GM18520 (cell line): ENCODE measurements at regions not wholly inside any gene's neighbourhood (a gene's known extent, or its start where the extent isn't known, plus 50 kb on each side); places are given as distances from the start of the nearest gene placed in this dataset.

ENCODE experiments used
- ATAC-seq: cut with Tn5 transposase; IDR thresholded peaks from one replicate; pipeline ENCODE4 v1.9.1; 2021; ENCODE audit not compliant: unreplicated experiment

DNA sequence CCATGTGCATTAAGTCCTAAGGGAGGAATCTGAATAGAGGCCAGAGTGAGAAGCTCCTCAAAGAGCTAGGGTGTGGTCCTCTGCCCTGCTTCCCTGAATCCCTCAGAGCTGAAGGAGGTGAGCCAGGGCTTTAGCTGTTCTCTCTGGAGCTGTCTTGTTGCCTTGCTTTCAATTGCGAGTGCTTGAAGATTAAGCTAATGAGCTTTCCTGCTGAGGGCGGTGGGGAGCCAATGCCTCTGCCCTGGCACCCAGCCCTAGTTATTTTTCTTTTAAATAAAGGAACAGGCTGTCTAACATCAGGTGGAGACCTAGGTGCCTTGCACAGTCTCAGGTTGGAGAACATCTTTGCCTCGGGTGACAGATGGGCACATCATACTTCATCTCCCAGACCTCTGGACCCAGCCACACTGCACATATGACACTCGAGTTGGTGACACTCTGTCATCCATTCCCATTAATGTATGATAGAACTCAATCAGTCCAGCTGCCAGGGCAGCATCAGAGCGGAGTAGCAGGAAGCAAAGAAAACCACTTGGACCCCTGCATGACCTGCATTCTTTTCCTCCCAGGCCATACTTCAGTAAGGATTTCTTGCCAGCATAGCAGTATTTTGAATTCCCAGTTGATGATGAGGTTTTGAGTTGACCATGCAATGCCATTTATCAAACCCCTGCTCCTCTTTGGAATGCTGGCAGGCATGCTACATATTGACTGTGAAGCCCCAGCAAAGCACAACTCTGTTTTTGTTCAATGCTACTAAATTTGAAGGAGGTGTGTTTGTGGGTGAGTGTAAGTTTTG is 292.7 kb downstream of the RNF144A start:
- ATAC-seq, result no peak

DNA sequence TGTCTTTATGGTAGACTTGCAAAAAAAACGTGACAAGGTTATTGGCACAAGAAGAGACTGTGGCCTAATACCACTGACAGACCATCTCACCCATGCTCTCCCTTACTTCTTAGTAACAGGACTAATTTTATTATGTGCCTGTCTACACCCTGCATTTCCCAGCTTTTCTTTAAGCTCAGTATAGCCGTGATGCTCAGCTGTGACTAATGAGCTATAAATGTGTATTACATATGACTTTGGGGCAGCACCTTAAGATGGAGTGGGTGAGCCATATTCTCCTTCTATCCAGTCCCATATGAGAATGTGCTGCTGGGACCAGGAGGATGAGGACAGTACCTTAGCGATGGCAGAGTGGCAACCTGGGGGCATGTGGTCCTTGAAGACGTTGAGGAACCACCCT is 293.5 kb downstream of the RNF144A start:
- ATAC-seq, result no peak

DNA sequence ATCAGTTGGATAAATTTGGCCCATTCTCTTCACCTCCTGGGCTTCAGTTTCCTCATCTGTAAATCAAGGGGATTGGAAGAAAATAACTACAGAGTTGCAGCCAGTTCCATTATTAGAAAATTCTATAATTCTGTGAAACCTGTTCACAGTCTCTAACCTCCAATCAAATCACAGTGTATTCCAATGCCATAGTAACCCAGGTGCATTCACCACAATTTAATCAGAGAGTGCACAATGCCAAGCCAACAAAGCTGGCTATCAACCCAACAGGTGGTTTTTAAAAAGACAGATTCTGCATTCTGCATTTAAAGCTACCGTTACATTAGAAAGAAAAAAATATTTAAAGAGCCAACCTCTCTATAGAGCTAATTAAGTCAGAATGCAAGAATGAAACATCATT is 308.6 kb downstream of the RNF144A start:
- ATAC-seq, result no peak

DNA sequence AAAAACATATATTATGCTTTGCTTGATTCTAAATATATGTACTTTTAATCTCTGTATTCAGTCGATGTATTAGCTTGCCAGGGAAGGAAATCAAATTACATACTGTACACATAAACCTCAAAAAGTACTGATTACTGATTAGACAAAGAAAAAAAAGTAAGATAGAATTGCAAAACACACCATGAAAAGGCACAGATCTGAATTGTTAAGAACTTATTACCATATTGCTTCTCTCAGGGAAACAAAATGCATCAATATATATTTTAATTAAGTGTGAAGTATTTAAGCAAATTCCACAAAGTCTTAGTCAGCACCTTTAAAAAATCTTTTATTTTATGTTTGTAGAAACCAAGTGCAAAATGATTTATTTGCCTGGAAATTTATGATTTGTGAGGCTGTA is 309.3 kb downstream of the RNF144A start:
- no peak for ATAC-seq

DNA sequence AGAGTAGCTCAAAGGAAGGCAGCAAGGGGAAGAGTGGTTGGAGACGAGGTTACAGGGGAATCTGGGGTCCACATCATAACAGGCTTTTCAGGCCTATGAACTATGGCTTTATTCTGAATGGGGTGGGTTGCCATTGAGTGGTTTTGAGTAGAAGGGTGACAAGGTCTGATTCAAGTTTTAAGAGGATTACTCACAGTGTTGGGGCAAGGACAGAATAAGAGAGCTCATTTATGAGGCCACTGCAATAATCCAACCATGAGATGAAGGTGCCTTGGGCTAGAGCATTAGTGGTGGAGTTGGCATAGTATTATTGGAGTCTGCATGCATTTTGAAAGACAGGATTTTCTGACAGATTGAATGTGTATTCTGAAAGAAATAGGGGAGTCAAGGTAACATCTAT is 315.9 kb downstream of the RNF144A start:
- no peak for ATAC-seq

DNA sequence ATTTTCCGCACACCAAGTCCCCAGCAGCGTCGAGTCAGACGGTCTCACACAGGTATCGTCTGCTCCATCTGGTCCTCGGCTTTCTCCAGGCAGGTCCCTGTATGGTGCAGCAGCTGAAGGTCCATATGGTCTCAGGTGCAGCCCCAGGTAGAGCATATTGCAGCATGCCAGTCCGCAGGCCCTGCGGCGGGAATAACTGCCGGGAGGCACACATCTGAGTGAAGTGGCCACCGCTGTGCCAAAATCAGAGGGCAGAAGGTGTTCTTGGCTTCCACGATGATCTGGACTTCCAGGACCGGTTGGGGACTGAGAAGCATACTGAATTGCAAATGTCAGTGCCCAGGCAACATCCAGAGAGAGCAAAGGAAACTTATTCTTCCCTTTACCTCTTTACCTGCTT is 320.3 kb downstream of the RNF144A start:
- ATAC-seq, result no peak

DNA sequence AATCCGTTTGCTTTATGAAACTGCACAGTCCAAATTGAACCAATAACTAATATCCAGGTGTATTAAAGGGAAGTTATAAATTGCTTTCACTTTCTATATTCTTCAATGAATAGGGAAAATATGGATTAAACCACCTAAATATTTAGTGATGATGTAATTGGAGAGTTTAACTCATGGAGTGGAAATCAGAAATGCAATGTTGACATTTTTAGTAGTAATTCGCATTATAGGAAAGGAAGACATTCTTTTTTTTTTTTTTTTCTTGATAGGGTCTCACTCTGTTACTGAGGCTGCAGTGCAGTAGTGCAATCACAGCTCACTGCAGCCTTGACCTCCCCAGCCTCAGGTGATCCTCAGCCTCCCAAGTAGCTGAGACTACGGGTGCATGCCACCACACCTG is 321.9 kb downstream of the RNF144A start:
- no peak for ATAC-seq

DNA sequence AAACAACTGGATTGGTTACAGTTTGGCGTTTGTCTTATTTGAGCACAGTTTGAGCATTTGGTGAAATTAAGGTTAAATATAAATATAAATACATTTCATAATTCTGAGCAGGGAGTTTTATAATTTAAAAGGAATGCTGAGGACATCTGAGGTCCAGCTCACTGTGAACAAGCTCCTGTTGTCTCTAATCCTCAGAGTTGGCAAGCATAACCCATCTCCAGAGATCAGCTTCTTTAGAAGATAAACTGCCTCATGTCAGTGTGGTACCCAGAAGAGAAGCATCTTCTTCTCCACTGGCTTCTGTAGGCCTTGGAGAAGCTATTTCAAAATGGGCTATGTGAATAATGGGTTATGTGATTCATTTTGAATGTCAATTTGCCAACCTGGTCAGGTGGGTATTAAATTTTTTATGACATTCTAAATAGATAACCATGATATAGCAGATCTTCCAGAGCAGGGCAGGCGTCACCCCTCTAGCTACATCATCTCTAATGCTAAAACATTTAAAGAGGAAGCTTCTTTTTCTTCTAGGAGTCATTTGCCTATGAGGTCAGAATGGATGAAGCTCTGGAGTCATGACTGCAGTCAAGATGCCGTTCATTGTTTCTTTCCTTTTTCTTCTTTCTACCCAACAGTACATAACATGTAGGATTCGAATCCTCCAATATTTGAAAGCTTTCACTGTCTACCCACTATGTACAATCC is 324.0 kb downstream of the RNF144A start:
- ATAC-seq, result no peak

DNA sequence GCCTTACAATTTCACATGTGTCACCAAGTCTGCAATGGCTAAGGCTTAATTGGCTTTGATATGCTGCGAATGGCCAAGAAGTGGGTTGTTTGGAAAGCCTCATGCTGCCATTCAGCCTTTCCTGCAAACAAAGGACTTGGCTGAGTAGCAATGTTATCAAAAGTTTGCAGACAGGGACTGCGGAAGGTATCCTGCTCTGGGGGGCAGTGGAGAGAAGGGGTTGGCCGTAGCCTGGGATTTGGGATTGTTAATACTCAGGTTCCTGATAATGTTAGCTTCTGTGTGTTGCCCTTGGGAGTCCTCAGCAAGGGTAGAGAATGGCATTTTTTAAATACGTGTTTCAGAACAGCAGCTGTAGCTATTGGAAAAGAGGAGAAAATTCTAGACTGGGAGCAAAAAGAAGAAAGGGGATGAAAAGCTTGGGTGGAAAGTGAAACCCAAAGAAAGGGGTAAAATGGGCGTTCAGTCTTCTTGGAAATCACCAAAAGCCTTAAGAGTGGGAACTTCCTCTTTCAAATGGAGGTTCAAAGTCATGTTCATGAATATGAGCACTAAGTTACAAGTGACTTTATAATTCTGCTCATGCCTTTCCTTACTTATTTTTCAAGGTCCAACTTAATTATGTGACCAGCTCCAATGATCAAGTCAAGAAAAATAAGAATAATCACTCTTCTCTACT is 325.1 kb downstream of the RNF144A start:
- no peak for ATAC-seq

DNA sequence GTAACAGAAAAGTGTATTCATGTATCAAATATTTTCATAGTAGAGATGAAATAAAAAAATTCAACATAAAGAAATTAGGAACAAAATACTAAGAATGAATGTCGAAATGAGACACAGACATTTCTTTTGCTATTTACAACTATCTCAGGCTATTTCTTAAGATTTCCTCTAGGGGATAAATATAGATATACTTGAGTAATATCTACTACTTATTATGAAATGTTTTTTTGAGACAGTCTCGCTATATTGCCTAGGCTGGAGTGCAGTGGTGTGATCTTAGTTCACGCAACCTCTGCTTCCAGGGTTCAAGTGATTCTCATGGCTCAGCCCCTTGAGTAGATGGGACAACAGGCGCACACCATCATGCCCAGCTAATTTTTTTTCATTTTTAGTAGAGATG is 326.1 kb downstream of the RNF144A start:
- ATAC-seq, result no peak

DNA sequence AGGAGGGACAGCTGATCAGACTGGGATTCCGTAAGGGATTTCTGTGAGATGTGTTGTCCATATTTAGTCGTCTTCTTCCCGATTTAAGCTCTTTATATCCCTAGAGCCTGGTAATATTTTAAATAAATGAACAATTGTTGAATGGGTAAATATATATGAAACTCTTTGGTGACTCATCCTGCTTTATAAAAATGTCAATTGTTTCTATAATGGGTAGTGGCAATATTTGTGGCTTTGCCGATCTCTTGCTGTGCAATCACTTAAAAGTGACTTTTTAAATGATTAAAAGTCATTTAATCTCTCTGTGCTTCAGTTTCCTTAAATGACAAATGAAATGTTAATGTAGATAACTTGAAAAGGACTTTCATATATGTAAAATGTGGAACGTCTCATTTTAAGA is 339.2 kb downstream of the RNF144A start:
- no peak for ATAC-seq

DNA sequence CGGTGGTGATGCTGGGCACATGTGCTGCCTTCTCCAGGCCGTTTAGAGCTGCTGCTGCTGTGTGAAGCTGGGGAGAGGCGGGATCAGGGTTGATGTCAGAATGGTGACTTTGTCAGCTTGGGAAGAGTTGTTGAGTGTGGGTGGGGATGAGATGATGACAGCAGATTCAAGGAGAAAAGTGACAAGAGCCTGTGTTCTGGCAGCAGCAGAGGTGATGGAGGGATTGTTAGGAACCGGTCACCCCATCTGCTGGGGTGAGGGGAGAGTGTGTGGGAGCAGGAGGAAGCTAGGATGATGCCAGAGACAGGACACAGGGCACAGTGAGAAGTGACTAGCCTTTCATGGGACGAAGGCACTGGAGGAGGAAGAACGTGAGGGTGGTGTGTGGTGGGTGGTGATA is 345.5 kb downstream of the RNF144A start:
- ATAC-seq, result no peak

DNA sequence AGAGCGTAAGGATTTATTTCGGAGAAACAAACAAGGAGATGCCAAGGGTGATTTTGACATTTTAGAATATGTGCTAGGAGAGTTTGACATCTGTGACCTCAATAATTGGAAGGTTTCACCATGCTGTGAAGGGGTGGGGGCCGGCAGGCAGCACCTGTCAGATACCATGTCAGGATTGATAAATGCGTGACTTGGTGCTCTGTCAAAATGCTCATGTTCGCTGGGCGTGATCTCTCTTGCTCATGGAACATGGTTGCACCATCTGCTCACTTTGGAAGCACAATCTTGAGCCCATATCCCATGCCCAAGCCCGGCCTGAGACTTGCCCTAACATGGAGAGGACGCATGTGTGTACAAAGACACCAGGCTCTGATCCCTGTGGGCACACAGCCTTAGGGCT is 347.6 kb downstream of the RNF144A start:
- ATAC-seq, result no peak

DNA sequence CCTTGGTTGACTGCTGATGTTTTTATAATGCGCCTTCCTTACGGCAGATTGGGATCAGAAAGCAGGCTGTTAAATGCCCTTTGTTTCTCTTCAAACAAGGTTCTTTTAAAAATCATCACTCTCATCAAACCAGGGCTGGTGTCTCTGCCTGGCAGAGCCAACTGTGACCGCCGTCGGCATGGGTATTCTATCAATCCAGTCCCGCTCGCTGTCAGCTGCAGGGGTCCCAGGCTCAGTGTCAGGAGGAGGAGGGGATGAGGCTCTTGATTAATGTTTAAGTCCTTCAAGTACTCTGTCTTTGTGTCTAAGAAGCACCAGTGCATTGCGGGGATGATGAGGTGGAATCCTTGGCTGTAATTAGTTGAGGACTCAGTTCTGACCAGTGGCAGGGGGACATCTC is 348.1 kb downstream of the RNF144A start:
- ATAC-seq, result no peak

DNA sequence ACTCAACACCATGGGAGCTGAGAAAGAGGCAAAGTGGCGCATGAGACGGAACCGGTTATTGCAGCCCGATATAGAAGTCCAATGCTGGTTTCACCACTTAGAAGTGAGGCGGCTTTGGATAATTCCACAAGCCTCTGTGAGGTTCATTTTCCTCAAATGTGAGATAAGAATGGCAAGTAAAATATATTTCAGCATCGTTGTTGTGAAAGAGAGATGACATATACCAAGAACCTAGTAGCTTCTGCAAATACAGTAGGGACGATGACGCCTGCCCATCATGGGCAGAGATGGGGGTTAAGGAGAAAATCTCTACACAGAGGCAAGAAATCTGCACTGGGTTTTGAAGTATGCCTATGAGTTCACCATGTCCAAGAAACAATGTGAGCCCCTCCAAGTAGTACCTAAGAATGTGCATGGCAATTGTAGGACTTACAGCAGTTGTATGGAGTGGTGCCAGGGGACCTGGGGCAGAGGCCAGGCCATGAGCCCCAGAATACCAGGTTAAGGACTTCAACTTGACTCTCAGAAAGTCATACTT is 352.0 kb downstream of the RNF144A start:
- no peak for ATAC-seq

DNA sequence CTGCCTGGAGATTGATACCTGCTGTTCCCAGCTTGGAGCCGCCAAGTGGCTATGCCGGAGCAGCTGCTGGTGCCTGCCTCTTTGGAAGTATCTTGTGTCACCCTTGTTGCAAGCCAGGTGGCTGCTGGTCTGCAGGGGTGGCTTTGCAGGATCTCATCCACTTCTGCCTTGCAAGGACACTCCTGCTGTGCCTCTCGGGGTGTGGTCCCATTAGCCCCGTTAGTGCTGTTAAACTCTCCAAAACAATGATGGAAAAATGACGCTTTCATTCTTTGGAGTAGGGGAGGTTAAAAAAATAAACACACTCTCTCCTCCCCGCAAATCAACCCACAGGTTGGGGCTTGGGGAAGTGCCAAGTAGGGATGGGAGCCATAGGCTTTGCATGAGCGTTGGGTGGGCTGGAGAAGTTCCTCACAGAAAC is 352.8 kb downstream of the RNF144A start:
- no peak for ATAC-seq

DNA sequence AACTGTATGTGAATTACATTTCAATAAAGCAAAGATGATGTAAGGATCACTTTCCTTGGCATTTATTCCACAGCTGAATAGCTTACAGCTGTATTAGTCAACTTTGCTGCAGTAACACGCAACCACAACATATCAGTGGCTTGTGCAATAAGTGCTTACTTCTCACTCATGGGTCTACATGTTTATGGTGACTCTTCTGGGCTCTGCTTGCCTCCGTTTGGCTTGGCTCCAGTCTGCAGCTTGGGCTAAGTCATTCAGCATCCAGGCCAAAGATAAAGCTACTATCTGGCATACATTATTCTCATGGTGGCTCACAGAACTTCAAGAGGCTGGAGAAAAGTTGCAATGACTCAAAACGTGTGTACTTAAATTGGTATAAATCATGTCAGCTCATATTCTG is 355.0 kb downstream of the RNF144A start:
- ATAC-seq, result no peak

DNA sequence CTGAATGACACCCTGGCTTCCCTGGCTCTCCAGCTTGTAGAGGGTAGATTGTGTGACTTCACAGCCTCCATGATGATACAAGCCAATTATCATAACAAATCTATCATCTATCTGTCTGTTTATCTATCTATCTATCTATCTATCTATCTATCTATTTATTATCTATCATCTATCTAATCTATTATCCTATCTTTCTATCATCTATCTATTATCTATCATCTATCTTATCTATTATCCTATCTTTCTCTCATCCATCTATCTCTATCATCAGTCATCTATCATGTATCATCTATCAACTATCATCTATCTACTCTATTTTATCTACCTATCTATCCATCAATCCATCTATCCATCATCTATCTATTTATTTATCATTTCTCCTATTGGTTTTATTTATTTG is 361.8 kb downstream of the RNF144A start:
- ATAC-seq, result no peak

DNA sequence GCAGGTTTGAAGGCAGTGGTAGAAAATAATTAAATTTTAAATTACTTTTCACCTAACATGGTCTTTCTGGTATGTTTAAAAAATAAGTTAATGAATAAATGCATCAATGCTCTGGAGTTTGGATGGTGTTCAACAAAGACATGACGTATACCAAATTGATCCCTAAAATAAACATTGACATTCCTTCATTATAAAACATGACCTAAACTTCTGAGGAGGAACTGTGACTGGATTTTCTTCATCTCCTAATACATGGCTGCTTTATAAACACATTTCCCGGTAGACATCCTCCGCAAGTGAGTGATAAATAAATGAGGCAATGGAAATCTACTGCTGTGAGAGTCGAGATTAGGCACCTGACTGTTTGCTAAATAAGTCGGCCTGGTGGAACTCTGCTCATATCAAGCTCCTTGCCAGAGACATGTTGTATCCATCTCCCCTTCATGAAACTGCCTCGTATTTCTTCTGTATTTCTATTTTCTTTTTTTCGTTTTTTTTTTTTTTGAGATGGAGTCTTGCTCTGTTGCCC is 362.3 kb downstream of the RNF144A start:
- ATAC-seq, result no peak

DNA sequence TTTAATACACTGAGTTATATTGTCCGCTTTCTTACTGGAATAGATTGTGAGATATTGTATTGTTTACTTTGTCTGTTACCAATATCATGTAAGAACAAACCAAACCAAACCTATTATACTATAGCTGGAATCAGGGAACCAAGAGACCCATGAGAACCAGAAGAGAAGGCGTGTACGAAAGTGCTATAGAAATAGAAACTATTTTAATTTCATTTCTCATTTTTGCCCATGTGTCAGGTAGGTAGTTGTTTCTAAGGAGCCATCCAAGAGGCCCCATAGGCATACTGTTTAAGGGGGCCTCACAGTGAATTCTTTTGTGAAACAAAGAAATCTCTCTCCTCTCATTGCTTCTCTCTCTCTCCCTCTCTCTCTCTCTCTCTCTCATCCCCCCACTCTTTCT is 363.6 kb downstream of the RNF144A start:
- ATAC-seq, result no peak
